ENCODE measurements at regions not wholly inside any gene's neighbourhood (a gene's known extent, or its start where the extent isn't known, plus 50 kb on each side); places are given as distances from the start of the nearest gene placed in this dataset.
"Not testable (repeated sequence)": the region's sequence is repeated elsewhere in the genome, so short reads cannot be mapped to it uniquely, and the experiment has no call there.

- not testable (repeated sequence) for H3K4me3 ChIP-seq (ENCODE audit: low read length in 2 of 2); H3K4me1 ChIP-seq (ENCODE audit: control insufficient read depth in 2 of 2, insufficient read depth in 1 of 2, low read depth in 1 of 2, low read length in 2 of 2); H3K9me3 ChIP-seq (replicated peaks in 1 of 2; ENCODE audit: control insufficient read depth in 2 of 2, insufficient read depth in 1 of 2, low read depth in 1 of 2, low read length in 2 of 2); H3K18ac ChIP-seq (ENCODE audit: low read length); H3K27ac ChIP-seq (replicated peaks; ENCODE audit: low read length); H3K27me3 ChIP-seq (ENCODE audit: control insufficient read depth in 3 of 3, insufficient read depth in 3 of 3, low read depth in 1 of 3, low read length in 3 of 3); H2BK5ac ChIP-seq (ENCODE audit: low read length); H3K4me2 ChIP-seq (ENCODE audit: insufficient read depth, low read length, poor library complexity, severe bottlenecking); H2BK15ac ChIP-seq (ENCODE audit: low read length); H3K23ac ChIP-seq (ENCODE audit: low read depth, low read length, poor library complexity); H2BK120ac ChIP-seq (ENCODE audit: low read depth, low read length); H2AK5ac ChIP-seq (ENCODE audit: low read depth, low read length); H3K9ac ChIP-seq (ENCODE audit: low read depth, low read length, poor library complexity); H4K91ac ChIP-seq (ENCODE audit: low read depth, low read length, poor library complexity); H3K36me3 ChIP-seq (replicated peaks in 1 of 2; ENCODE audit: control insufficient read depth in 2 of 2, insufficient read depth in 2 of 2, low read length in 2 of 2); H3K79me1 ChIP-seq (ENCODE audit: low read depth, low read length); H4K8ac ChIP-seq (ENCODE audit: low read depth, low read length); DNase-seq (ENCODE audit: low spot score); H3K14ac ChIP-seq (ENCODE audit: low read length); H2AFZ ChIP-seq (ENCODE audit: low read length); H3K4ac ChIP-seq (ENCODE audit: low read length); H2BK12ac ChIP-seq (ENCODE audit: low read length)
- no CpG with 5 or more reads among the region's 1 CpG for WGBS, 2 donors (ENCODE audit: extremely low coverage in 2 of 2, insufficient read length in 2 of 2, insufficient replicate concordance in 1 of 2)
These were observed 172.1 kb upstream of the ZNF385D start for GRCh38 chr3:21923156-21923555.

GRCh38 chr3:21927261-21927660, 176.3 kb upstream of the ZNF385D start:
- Histone ChIP-seq H3K27ac (replicated peaks; ENCODE audit: low read length) (no peak overlapping the region), H4K91ac (ENCODE audit: low read depth, low read length, poor library complexity) (no peak overlapping the region), H2BK12ac (ENCODE audit: low read length) (no peak overlapping the region), H3K14ac (ENCODE audit: low read length) (no peak overlapping the region), H3K36me3 (replicated peaks in 1 of 2; ENCODE audit: control insufficient read depth in 2 of 2, insufficient read depth in 2 of 2, low read length in 2 of 2) (no peaks in the 10 kb centered on the region), H2BK15ac (ENCODE audit: low read length) (no peak overlapping the region), H3K23ac (ENCODE audit: low read depth, low read length, poor library complexity) (no peak overlapping the region), H3K4me2 (ENCODE audit: insufficient read depth, low read length, poor library complexity, severe bottlenecking) (no peak overlapping the region), H4K8ac (ENCODE audit: low read depth, low read length) (no peak overlapping the region), H2AFZ (ENCODE audit: low read length) (no peak overlapping the region), H2BK5ac (ENCODE audit: low read length) (no peak overlapping the region), H3K9me3 (replicated peaks in 1 of 2; ENCODE audit: control insufficient read depth in 2 of 2, insufficient read depth in 1 of 2, low read depth in 1 of 2, low read length in 2 of 2) (no peaks in the 10 kb centered on the region), H3K4me3 (ENCODE audit: low read length in 2 of 2) (no peak overlapping the region), H2BK120ac (ENCODE audit: low read depth, low read length) (no peak overlapping the region), H3K79me1 (ENCODE audit: low read depth, low read length) (no peaks in the 10 kb centered on the region), H3K18ac (ENCODE audit: low read length) (no peak overlapping the region), H3K27me3 (ENCODE audit: control insufficient read depth in 3 of 3, insufficient read depth in 3 of 3, low read depth in 1 of 3, low read length in 3 of 3) (no peaks in the 10 kb centered on the region), H3K9ac (ENCODE audit: low read depth, low read length, poor library complexity) (no peak overlapping the region), H2AK5ac (ENCODE audit: low read depth, low read length) (no peak overlapping the region), H3K4me1 (ENCODE audit: control insufficient read depth in 2 of 2, insufficient read depth in 1 of 2, low read depth in 1 of 2, low read length in 2 of 2) (no peaks in the 10 kb centered on the region), H3K4ac (ENCODE audit: low read length) (no peak overlapping the region)
- DNase-seq (ENCODE audit: low spot score) = no peak
- WGBS, 2 donors (ENCODE audit: extremely low coverage in 2 of 2, insufficient read length in 2 of 2, insufficient replicate concordance in 1 of 2) = no CpG with 5 or more reads among the region's 3 CpGs

- Histone ChIP-seq H3K4me2 (ENCODE audit: insufficient read depth, low read length, poor library complexity, severe bottlenecking) (no peak overlapping the region), H3K14ac (ENCODE audit: low read length) (no peak overlapping the region), H4K91ac (ENCODE audit: low read depth, low read length, poor library complexity) (no peak overlapping the region), H2BK12ac (ENCODE audit: low read length) (no peak overlapping the region), H3K27ac (replicated peaks; ENCODE audit: low read length) (no peak overlapping the region), H3K4me1 (ENCODE audit: control insufficient read depth in 2 of 2, insufficient read depth in 1 of 2, low read depth in 1 of 2, low read length in 2 of 2) (no peaks in the 10 kb centered on the region), H3K18ac (ENCODE audit: low read length) (no peak overlapping the region), H3K9me3 (replicated peaks in 1 of 2; ENCODE audit: control insufficient read depth in 2 of 2, insufficient read depth in 1 of 2, low read depth in 1 of 2, low read length in 2 of 2) (no peaks in the 10 kb centered on the region), H2BK120ac (ENCODE audit: low read depth, low read length) (no peak overlapping the region), H2AK5ac (ENCODE audit: low read depth, low read length) (no peak overlapping the region), H3K9ac (ENCODE audit: low read depth, low read length, poor library complexity) (no peak overlapping the region), H3K4me3 (ENCODE audit: low read length in 2 of 2) (no peak overlapping the region), H3K79me1 (ENCODE audit: low read depth, low read length) (no peaks in the 10 kb centered on the region), H3K27me3 (ENCODE audit: control insufficient read depth in 3 of 3, insufficient read depth in 3 of 3, low read depth in 1 of 3, low read length in 3 of 3) (no peaks in the 10 kb centered on the region), H2BK15ac (ENCODE audit: low read length) (no peak overlapping the region), H3K23ac (ENCODE audit: low read depth, low read length, poor library complexity) (no peak overlapping the region), H3K36me3 (replicated peaks in 1 of 2; ENCODE audit: control insufficient read depth in 2 of 2, insufficient read depth in 2 of 2, low read length in 2 of 2) (no peaks in the 10 kb centered on the region), H2BK5ac (ENCODE audit: low read length) (no peak overlapping the region), H2AFZ (ENCODE audit: low read length) (no peak overlapping the region), H4K8ac (ENCODE audit: low read depth, low read length) (no peak overlapping the region), H3K4ac (ENCODE audit: low read length) (no peak overlapping the region)
- DNase-seq (ENCODE audit: low spot score) = no peak
These were observed 183.6 kb upstream of the ZNF385D start for GRCh38 chr3:21934591-21934990.

- WGBS, 2 donors (ENCODE audit: extremely low coverage in 2 of 2, insufficient read length in 2 of 2, insufficient replicate concordance in 1 of 2) = no CpG with 5 or more reads among the region's 2 CpGs
- Histone ChIP-seq H3K36me3 (replicated peaks in 1 of 2; ENCODE audit: control insufficient read depth in 2 of 2, insufficient read depth in 2 of 2, low read length in 2 of 2) (no peaks in the 10 kb centered on the region), H2BK12ac (ENCODE audit: low read length) (no peak overlapping the region), H2BK120ac (ENCODE audit: low read depth, low read length) (no peak overlapping the region), H4K8ac (ENCODE audit: low read depth, low read length) (no peak overlapping the region), H3K23ac (ENCODE audit: low read depth, low read length, poor library complexity) (no peak overlapping the region), H3K14ac (ENCODE audit: low read length) (no peak overlapping the region), H3K18ac (ENCODE audit: low read length) (no peak overlapping the region), H3K4me2 (ENCODE audit: insufficient read depth, low read length, poor library complexity, severe bottlenecking) (no peak overlapping the region), H3K4me1 (ENCODE audit: control insufficient read depth in 2 of 2, insufficient read depth in 1 of 2, low read depth in 1 of 2, low read length in 2 of 2) (no peaks in the 10 kb centered on the region), H2BK5ac (ENCODE audit: low read length) (no peak overlapping the region), H3K9me3 (replicated peaks in 1 of 2; ENCODE audit: control insufficient read depth in 2 of 2, insufficient read depth in 1 of 2, low read depth in 1 of 2, low read length in 2 of 2) (no peaks in the 10 kb centered on the region), H3K4me3 (ENCODE audit: low read length in 2 of 2) (no peak overlapping the region), H2AK5ac (ENCODE audit: low read depth, low read length) (no peak overlapping the region), H3K4ac (ENCODE audit: low read length) (no peak overlapping the region), H2BK15ac (ENCODE audit: low read length) (no peak overlapping the region), H2AFZ (ENCODE audit: low read length) (no peak overlapping the region), H3K9ac (ENCODE audit: low read depth, low read length, poor library complexity) (no peak overlapping the region), H3K27me3 (ENCODE audit: control insufficient read depth in 3 of 3, insufficient read depth in 3 of 3, low read depth in 1 of 3, low read length in 3 of 3) (no peaks in the 10 kb centered on the region), H3K79me1 (ENCODE audit: low read depth, low read length) (no peaks in the 10 kb centered on the region), H3K27ac (replicated peaks; ENCODE audit: low read length) (no peak overlapping the region), H4K91ac (ENCODE audit: low read depth, low read length, poor library complexity) (no peak overlapping the region)
- no peak for DNase-seq (ENCODE audit: low spot score)
These were observed 185.2 kb upstream of the ZNF385D start for GRCh38 chr3:21936207-21936606.
